Thoracic aorta (tissue), 2 donors: ENCODE measurements at regions not wholly inside any gene's neighbourhood (a gene's known extent, or its start where the extent isn't known, plus 50 kb on each side); places are given as distances from the start of the nearest gene placed in this dataset.

Source experiments
- ATAC-seq: fragments of 150-250 bp; one replicate; pipeline ENCODE4 v1.8.0; 2017; ENCODE audit warnings: low read depth; ENCODE audit not compliant: insufficient number of reproducible peaks, low FRiP score
- DNase-seq: peaks from one replicate; pipeline ENCODE4 v3.0.0-alpha.2; 2020; ENCODE audit warnings: low spot score
- H3K27ac ChIP-seq, 2 donors: fragments of 200-600 bp; sonication (generic); 1 replicate in 1 of 2; 2 replicates in 1 of 2; pipeline ENCODE4 v1.5.1; 2016; ENCODE audit warnings: mild to moderate bottlenecking in 2 of 2, moderate library complexity in 2 of 2
- H3K27me3 ChIP-seq: fragments of 200-600 bp; sonication (generic); replicated peaks from 2 replicates; pipeline ENCODE4 v1.6.0; 2016; ENCODE audit warnings: mild to moderate bottlenecking; ENCODE audit not compliant: insufficient read depth
- H3K36me3 ChIP-seq: fragments of 200-600 bp; sonication (generic); one replicate; pipeline ENCODE4 v1.5.1; 2016
- H3K4me1 ChIP-seq, 2 donors: fragments of 200-600 bp; sonication (generic); 1 replicate in 1 of 2; 2 replicates in 1 of 2; pipeline versions ENCODE4 v1.5.1 to v1.6.0; 2016; ENCODE audit warnings: low read depth in 2 of 2, mild to moderate bottlenecking in 1 of 2; ENCODE audit not compliant: control insufficient read depth in 1 of 2
- H3K4me3 ChIP-seq: fragments of 200-600 bp; sonication (generic); 2 replicates; pipeline ENCODE4 v1.5.1; 2016; ENCODE audit warnings: mild to moderate bottlenecking
- H3K9me3 ChIP-seq: fragments of 200-600 bp; sonication (generic); 2 replicates; pipeline ENCODE4 v1.5.1; 2016
- TF ChIP-seq, protein P1 (sequence below): fragments of 200-600 bp; sonication (generic); IDR thresholded peaks from one replicate; pipeline ENCODE4 v1.5.1; 2019; ENCODE audit warnings: antibody characterized with exemption

- H3K4me1 ChIP-seq, result no peaks in the 10 kb centered on the region
- no peak overlapping the region for H3K27ac ChIP-seq
- H3K4me3 ChIP-seq, result no peak overlapping the region
- TF ChIP-seq, protein P1, sequence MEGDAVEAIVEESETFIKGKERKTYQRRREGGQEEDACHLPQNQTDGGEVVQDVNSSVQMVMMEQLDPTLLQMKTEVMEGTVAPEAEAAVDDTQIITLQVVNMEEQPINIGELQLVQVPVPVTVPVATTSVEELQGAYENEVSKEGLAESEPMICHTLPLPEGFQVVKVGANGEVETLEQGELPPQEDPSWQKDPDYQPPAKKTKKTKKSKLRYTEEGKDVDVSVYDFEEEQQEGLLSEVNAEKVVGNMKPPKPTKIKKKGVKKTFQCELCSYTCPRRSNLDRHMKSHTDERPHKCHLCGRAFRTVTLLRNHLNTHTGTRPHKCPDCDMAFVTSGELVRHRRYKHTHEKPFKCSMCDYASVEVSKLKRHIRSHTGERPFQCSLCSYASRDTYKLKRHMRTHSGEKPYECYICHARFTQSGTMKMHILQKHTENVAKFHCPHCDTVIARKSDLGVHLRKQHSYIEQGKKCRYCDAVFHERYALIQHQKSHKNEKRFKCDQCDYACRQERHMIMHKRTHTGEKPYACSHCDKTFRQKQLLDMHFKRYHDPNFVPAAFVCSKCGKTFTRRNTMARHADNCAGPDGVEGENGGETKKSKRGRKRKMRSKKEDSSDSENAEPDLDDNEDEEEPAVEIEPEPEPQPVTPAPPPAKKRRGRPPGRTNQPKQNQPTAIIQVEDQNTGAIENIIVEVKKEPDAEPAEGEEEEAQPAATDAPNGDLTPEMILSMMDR, result no peak
- ATAC-seq (no peak), DNase-seq (no peak)
- H3K9me3 ChIP-seq, result no peaks in the 10 kb centered on the region
- H3K36me3 ChIP-seq, result no peaks in the 10 kb centered on the region
- no peaks in the 10 kb centered on the region for H3K27me3 ChIP-seq
These were observed 137.6 kb upstream of the PRSS1 start for GRCh38 chr7:142611566-142612236.

DNA sequence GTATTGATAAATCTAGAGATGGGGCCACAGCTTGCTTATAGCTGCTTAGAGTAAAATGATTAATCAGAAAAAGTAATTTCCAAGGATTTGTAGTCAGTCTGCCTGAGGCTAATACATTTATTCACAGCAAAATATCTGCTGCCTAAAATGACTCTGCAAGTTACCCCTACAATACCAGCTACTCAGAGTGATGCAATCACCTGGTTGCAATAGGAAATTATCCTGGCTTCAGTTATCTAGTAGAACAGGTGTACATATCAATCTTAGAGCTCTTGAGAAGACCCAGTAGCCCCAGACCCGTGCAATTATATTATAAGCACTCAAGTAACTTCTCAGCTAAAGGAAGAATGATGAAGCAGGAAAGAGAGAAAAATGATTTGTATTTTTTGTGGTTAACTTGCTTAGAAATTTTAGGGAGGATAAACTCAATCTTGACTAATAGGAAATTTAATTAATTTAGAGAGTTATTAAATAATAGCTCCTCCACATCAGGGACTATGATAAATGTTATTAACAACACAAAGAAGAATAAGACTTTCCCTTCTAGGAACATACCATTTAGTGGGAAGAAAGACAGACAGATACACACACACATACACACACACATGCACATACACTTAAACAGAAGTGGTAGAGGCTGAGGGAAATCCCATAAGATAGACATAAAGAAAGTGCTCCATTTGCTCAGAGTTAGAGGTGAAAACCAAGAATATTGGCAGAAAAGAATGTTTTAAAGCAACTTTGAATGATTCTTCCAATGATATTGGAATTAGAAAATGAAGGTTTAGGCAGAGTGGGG lies 140.4 kb upstream of the PRSS1 start:
- H3K9me3 ChIP-seq, result no peaks in the 10 kb centered on the region
- H3K4me1 ChIP-seq, result no peaks in the 10 kb centered on the region
- no peak for DNase-seq
- TF ChIP-seq, protein P1, result no peak
- H3K27me3 ChIP-seq, result no peaks in the 10 kb centered on the region
- H3K4me3 ChIP-seq, result no peak overlapping the region
- no peaks in the 10 kb centered on the region for H3K36me3 ChIP-seq
- no peak overlapping the region for H3K27ac ChIP-seq
- no peak for ATAC-seq

GRCh38 chr7:142607351-142607750 lies 141.9 kb upstream of the PRSS1 start:
- no peak for ATAC-seq
- TF ChIP-seq, protein P1, result no peak
- Histone ChIP-seq H3K4me1 (no peaks in the 10 kb centered on the region), H3K9me3 (no peaks in the 10 kb centered on the region), H3K4me3 (no peak overlapping the region), H3K36me3 (no peaks in the 10 kb centered on the region), H3K27ac (no peak overlapping the region), H3K27me3 (no peaks in the 10 kb centered on the region)
- DNase-seq, result no peak

- TF ChIP-seq, protein P1, result no peak
- Histone ChIP-seq H3K27me3 (no peaks in the 10 kb centered on the region), H3K4me3 (no peak overlapping the region), H3K27ac (no peak overlapping the region), H3K4me1 (no peaks in the 10 kb centered on the region), H3K9me3 (no peaks in the 10 kb centered on the region), H3K36me3 (no peaks in the 10 kb centered on the region)
- ATAC-seq, result no peak
- no peak for DNase-seq
These were observed 143.2 kb upstream of the PRSS1 start for GRCh38 chr7:142606081-142606480.

DNA sequence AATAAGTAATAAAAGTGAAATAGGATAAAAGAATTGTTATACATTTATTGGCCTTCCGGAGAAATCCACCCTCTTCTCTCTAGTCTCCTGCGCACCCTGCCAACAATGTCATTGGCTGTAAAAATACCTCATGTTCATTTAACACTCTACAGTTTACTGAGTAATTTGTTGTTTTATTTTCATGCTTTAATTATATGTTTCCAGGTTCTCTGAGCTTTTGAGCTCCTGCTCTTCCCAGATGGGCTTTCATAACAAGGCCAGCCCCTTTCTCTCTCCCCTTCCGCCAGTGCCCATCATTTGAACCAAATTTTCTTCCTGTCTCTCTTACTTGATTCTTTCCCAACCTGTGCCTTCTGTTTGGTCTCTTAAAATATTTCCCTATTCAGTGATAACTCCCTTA lies 144.6 kb upstream of the PRSS1 start:
- ATAC-seq, result no peak
- Histone ChIP-seq H3K36me3 (no peaks in the 10 kb centered on the region), H3K27ac (no peak overlapping the region), H3K4me3 (no peak overlapping the region), H3K9me3 (no peaks in the 10 kb centered on the region), H3K4me1 (no peaks in the 10 kb centered on the region), H3K27me3 (no peaks in the 10 kb centered on the region)
- TF ChIP-seq, protein P1, result no peak
- no peak for DNase-seq
